Natural killer cell (primary cell): ENCODE measurements at regions not wholly inside any gene's neighbourhood (a gene's known extent, or its start where the extent isn't known, plus 50 kb on each side); places are given as distances from the start of the nearest gene placed in this dataset.

Experiments used
- ATAC-seq, 3 donors: fragments of 150-1000 bp in 2 of 3; fragments of 200-7000 bp in 1 of 3; cut with Tn5 transposase; 1 replicate in 1 of 3; 2 replicates in 2 of 3; pipeline ENCODE4 v1.10.0; 2021; ENCODE audit warnings: mild to moderate bottlenecking in 2 of 3, moderate library complexity in 2 of 3
- DNase-seq, 2 donors: peaks; one replicate each; pipeline versions ENCODE4 v3.0.0 to v3.0.0-alpha.2; 2013 to 2021; ENCODE audit warnings: mixed read lengths in 1 of 2
- H3K27ac ChIP-seq: one replicate; pipeline ENCODE4 v1.5.1; 2013; ENCODE audit warnings: mild to moderate bottlenecking, low read length
- H3K27me3 ChIP-seq: one replicate; pipeline ENCODE4 v1.6.1; 2013; ENCODE audit warnings: low read length; ENCODE audit not compliant: control insufficient read depth, insufficient read depth
- H3K36me3 ChIP-seq: one replicate; pipeline ENCODE4 v1.6.1; 2013; ENCODE audit warnings: low read length; ENCODE audit not compliant: control insufficient read depth, insufficient read depth
- H3K4me1 ChIP-seq: one replicate; pipeline ENCODE4 v1.6.1; 2013; ENCODE audit warnings: low read length; ENCODE audit not compliant: control insufficient read depth, insufficient read depth
- H3K4me3 ChIP-seq: one replicate; pipeline ENCODE4 v1.5.1; 2013; ENCODE audit warnings: low read length
- H3K9me3 ChIP-seq: one replicate; pipeline ENCODE4 v1.6.1; 2013; ENCODE audit warnings: low read length; ENCODE audit not compliant: control insufficient read depth, insufficient read depth
- H3K27ac Mint-ChIP-seq, 2 donors: one replicate each; pipeline ENCODE4 v1.8.0; 2022; ENCODE audit warnings: mild to moderate bottlenecking in 2 of 2, mixed read lengths in 2 of 2, moderate library complexity in 1 of 2
- H3K27me3 Mint-ChIP-seq, 2 donors: one replicate each; pipeline ENCODE4 v1.8.0; 2022; ENCODE audit warnings: low read depth in 2 of 2, mixed read lengths in 2 of 2
- H3K36me3 Mint-ChIP-seq: one replicate; pipeline ENCODE4 v1.8.0; 2022; ENCODE audit warnings: mixed read lengths
- H3K4me1 Mint-ChIP-seq, 2 donors: one replicate each; pipeline ENCODE4 v1.8.0; 2022; ENCODE audit warnings: mixed read lengths in 2 of 2
- H3K4me3 Mint-ChIP-seq: one replicate; pipeline ENCODE4 v1.8.0; 2022; ENCODE audit warnings: mild to moderate bottlenecking, moderate library complexity, mixed read lengths
- H3K9me3 Mint-ChIP-seq, 2 donors: one replicate each; pipeline ENCODE4 v1.8.0; 2022; ENCODE audit warnings: mixed read lengths in 2 of 2
- WGBS: methylation state at CpG from one replicate; pipeline ENCODE4 v1.1.7; 2013; ENCODE audit warnings: missing lambda C conversion rate; ENCODE audit not compliant: insufficient coverage; 5-methylcytosine and 5-hydroxymethylcytosine counted together
- intact Hi-C: fragments of 100-400 bp; cut with micrococcal nuclease; formaldehyde crosslinking; loops from one replicate; pipeline ENCODE4 v1.14.2; 2022
- TF ChIP-seq, protein P1 (sequence below): fragments of 200-600 bp; IDR thresholded peaks from one replicate; pipeline ENCODE4 v1.8.0; 2022; ENCODE audit warnings: antibody characterized with exemption

- 63% methylated on average over 3 of the region's 3 CpGs for WGBS
- Mint-ChIP-seq H3K27ac (no peak overlapping the region), H3K36me3 (no peaks in the 10 kb centered on the region), H3K27me3 (peaks cover 20 to 23% of the 10 kb centered on the region in 2 donors), H3K4me1 (no peaks in the 10 kb centered on the region), H3K9me3 (no peaks in the 10 kb centered on the region), H3K4me3 (no peak overlapping the region)
- no peaks in the 10 kb centered on the region for H3K36me3 ChIP-seq
- intact Hi-C loops: no loop called here
- H3K4me3 ChIP-seq: no peak overlapping the region
- no peaks in the 10 kb centered on the region for H3K9me3 ChIP-seq
- no peak overlapping the region for H3K27ac ChIP-seq
- TF ChIP-seq, protein P1, sequence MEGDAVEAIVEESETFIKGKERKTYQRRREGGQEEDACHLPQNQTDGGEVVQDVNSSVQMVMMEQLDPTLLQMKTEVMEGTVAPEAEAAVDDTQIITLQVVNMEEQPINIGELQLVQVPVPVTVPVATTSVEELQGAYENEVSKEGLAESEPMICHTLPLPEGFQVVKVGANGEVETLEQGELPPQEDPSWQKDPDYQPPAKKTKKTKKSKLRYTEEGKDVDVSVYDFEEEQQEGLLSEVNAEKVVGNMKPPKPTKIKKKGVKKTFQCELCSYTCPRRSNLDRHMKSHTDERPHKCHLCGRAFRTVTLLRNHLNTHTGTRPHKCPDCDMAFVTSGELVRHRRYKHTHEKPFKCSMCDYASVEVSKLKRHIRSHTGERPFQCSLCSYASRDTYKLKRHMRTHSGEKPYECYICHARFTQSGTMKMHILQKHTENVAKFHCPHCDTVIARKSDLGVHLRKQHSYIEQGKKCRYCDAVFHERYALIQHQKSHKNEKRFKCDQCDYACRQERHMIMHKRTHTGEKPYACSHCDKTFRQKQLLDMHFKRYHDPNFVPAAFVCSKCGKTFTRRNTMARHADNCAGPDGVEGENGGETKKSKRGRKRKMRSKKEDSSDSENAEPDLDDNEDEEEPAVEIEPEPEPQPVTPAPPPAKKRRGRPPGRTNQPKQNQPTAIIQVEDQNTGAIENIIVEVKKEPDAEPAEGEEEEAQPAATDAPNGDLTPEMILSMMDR: no peak
- ATAC-seq: no peak
- DNase-seq: no peak
- H3K27me3 ChIP-seq: peaks cover 2% of the 10 kb centered on the region
- H3K4me1 ChIP-seq: no peaks in the 10 kb centered on the region
Measured at GRCh38 chr20:18908109-18908508, 94.5 kb downstream of the SCP2D1 start.

DNA sequence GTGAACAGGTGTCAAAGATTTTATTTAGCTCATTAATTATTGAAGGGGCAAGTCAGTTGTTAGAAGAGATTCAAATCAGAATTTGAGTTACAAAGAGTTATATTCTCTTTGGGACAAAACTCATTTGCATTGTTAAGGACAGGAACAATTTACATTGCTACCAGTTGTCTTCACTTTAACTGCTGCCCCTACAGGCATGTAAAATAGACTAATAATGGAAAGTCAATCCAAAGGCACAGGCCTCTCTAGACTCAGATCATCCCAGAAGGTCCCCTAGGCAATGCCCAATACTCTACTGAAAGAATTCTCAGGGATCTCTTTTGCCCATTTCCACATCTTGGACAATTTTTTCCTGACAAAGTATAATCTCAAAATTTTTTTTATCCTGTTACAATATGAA lies 95.7 kb downstream of the SCP2D1 start:
- peaks cover 2% of the 10 kb centered on the region for H3K27me3 ChIP-seq
- H3K9me3 Mint-ChIP-seq: no peaks in the 10 kb centered on the region
- H3K36me3 ChIP-seq: no peaks in the 10 kb centered on the region
- intact Hi-C loops: loop anchor here (1.0 kb wide), 1 partner anchor 32 kb away; no protein-coding TSS in a partner anchor
- H3K4me3 ChIP-seq: no peak overlapping the region
- no peaks in the 10 kb centered on the region for H3K4me1 ChIP-seq
- TF ChIP-seq, protein P1: no peak
- H3K4me1 Mint-ChIP-seq: no peaks in the 10 kb centered on the region
- no peak overlapping the region for H3K27ac ChIP-seq
- no peaks in the 10 kb centered on the region for H3K9me3 ChIP-seq
- H3K4me3 Mint-ChIP-seq: no peak overlapping the region
- peaks cover 17 to 23% of the 10 kb centered on the region in 2 donors for H3K27me3 Mint-ChIP-seq
- no peak overlapping the region for H3K27ac Mint-ChIP-seq
- DNase-seq (no peak), ATAC-seq (no peak)
- no peaks in the 10 kb centered on the region for H3K36me3 Mint-ChIP-seq

GRCh38 chr20:18913701-18914100 lies 100.1 kb downstream of the SCP2D1 start:
- Mint-ChIP-seq H3K27me3 (peaks cover 22 to 23% of the 10 kb centered on the region in 2 donors), H3K4me1 (no peaks in the 10 kb centered on the region), H3K4me3 (no peak overlapping the region), H3K27ac (no peak overlapping the region), H3K36me3 (no peaks in the 10 kb centered on the region), H3K9me3 (no peaks in the 10 kb centered on the region)
- peaks cover 2% of the 10 kb centered on the region for H3K27me3 ChIP-seq
- H3K4me1 ChIP-seq: no peaks in the 10 kb centered on the region
- H3K27ac ChIP-seq: no peak overlapping the region
- WGBS: 57% methylated on average over 1 of the region's 1 CpG
- H3K4me3 ChIP-seq: no peak overlapping the region
- TF ChIP-seq, protein P1: no peak
- ATAC-seq: no peak
- H3K36me3 ChIP-seq: no peaks in the 10 kb centered on the region
- intact Hi-C loops: no loop called here
- DNase-seq: no peak
- H3K9me3 ChIP-seq: no peaks in the 10 kb centered on the region

- no peak overlapping the region for H3K4me3 Mint-ChIP-seq
- Histone ChIP-seq H3K9me3 (no peaks in the 10 kb centered on the region), H3K27me3 (peaks cover 2% of the 10 kb centered on the region), H3K4me3 (no peak overlapping the region), H3K36me3 (no peaks in the 10 kb centered on the region), H3K4me1 (no peaks in the 10 kb centered on the region), H3K27ac (no peak overlapping the region)
- 100% methylated on average over 1 of the region's 2 CpGs for WGBS
- intact Hi-C loops: no loop called here
- H3K9me3 Mint-ChIP-seq: no peaks in the 10 kb centered on the region
- ATAC-seq: no peak
- H3K4me1 Mint-ChIP-seq: no peaks in the 10 kb centered on the region
- H3K36me3 Mint-ChIP-seq: no peaks in the 10 kb centered on the region
- peaks cover 22 to 23% of the 10 kb centered on the region in 2 donors for H3K27me3 Mint-ChIP-seq
- TF ChIP-seq, protein P1: no peak
- no peak overlapping the region for H3K27ac Mint-ChIP-seq
- DNase-seq: no peak
Measured at GRCh38 chr20:18914796-18915195, 101.2 kb downstream of the SCP2D1 start.
